ENCODE measurements at regions not wholly inside any gene's neighbourhood (a gene's known extent, or its start where the extent isn't known, plus 50 kb on each side); places are given as distances from the start of the nearest gene placed in this dataset.

DNA sequence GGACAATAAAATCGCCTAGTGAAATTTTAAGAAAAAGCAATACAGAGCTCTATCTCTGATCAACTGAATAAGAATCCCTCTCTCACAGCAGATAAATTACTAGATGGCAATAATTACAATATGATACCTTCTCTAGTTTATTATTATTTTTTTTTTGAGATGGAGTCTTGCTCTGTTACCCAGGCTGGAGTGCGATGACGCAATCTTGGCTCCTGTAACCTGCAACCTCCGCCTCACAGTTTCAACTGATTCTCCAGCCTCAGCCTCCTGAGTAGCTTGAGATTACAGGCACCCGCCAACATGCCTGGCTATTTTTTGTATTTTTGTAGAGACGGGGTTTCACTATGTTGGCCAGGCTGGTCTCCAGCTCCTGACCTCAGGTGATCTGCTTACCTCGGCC, 129.3 kb upstream of the PTCHD4 start:
- Histone ChIP-seq H3K27ac (replicated peaks) (no peak overlapping the region), H3K27me3 (ENCODE audit: insufficient read depth, poor library complexity, severe bottlenecking) (no peaks in the 10 kb centered on the region), H3K4me3 (replicated peaks; ENCODE audit: insufficient read depth, low read length) (no peak overlapping the region)
- no peak for DNase-seq (ENCODE audit: low read depth in 1 of 2, low spot score in 1 of 2)
- TF ChIP-seq GABPA (IDR thresholded peaks at IDR 0.05; ENCODE audit: low read depth) (no peak), POLR2AphosphoS5 (IDR thresholded peaks at IDR 0.05; ENCODE audit: low read depth) (no peak), SPI1 (IDR thresholded peaks at IDR 0.05; ENCODE audit: borderline replicate concordance, low read depth) (no peak)
- TF ChIP-seq, protein P1, sequence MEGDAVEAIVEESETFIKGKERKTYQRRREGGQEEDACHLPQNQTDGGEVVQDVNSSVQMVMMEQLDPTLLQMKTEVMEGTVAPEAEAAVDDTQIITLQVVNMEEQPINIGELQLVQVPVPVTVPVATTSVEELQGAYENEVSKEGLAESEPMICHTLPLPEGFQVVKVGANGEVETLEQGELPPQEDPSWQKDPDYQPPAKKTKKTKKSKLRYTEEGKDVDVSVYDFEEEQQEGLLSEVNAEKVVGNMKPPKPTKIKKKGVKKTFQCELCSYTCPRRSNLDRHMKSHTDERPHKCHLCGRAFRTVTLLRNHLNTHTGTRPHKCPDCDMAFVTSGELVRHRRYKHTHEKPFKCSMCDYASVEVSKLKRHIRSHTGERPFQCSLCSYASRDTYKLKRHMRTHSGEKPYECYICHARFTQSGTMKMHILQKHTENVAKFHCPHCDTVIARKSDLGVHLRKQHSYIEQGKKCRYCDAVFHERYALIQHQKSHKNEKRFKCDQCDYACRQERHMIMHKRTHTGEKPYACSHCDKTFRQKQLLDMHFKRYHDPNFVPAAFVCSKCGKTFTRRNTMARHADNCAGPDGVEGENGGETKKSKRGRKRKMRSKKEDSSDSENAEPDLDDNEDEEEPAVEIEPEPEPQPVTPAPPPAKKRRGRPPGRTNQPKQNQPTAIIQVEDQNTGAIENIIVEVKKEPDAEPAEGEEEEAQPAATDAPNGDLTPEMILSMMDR (IDR thresholded peaks at IDR 0.05; ENCODE audit: insufficient read depth, low read length), result no peak
- TF ChIP-seq, protein P2, sequence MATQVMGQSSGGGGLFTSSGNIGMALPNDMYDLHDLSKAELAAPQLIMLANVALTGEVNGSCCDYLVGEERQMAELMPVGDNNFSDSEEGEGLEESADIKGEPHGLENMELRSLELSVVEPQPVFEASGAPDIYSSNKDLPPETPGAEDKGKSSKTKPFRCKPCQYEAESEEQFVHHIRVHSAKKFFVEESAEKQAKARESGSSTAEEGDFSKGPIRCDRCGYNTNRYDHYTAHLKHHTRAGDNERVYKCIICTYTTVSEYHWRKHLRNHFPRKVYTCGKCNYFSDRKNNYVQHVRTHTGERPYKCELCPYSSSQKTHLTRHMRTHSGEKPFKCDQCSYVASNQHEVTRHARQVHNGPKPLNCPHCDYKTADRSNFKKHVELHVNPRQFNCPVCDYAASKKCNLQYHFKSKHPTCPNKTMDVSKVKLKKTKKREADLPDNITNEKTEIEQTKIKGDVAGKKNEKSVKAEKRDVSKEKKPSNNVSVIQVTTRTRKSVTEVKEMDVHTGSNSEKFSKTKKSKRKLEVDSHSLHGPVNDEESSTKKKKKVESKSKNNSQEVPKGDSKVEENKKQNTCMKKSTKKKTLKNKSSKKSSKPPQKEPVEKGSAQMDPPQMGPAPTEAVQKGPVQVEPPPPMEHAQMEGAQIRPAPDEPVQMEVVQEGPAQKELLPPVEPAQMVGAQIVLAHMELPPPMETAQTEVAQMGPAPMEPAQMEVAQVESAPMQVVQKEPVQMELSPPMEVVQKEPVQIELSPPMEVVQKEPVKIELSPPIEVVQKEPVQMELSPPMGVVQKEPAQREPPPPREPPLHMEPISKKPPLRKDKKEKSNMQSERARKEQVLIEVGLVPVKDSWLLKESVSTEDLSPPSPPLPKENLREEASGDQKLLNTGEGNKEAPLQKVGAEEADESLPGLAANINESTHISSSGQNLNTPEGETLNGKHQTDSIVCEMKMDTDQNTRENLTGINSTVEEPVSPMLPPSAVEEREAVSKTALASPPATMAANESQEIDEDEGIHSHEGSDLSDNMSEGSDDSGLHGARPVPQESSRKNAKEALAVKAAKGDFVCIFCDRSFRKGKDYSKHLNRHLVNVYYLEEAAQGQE (IDR thresholded peaks at IDR 0.05; ENCODE audit: insufficient replicate concordance, low read depth), result no peak

DNA sequence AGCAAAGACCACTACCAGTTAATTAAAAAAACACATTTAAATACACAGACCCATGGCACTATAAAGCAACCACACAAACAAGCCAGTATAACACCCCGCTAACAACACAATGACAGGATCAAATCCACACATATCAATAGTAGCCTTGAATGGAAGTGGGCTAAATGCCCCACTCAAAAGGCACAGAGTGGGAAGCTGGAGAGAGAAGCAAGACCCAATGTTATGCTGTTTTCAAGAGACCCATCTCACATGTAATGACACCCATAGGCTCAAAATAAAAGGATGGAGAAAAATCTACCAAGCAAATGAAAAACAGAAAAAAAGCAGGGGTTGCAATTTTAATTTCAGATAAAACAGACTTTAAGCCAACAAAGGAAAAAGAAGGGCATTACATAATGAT, 125.4 kb upstream of the PTCHD4 start:
- no peak for TF ChIP-seq SPI1 (IDR thresholded peaks at IDR 0.05; ENCODE audit: borderline replicate concordance, low read depth)
- no peak for TF ChIP-seq GABPA (IDR thresholded peaks at IDR 0.05; ENCODE audit: low read depth)
- TF ChIP-seq, protein P1 (IDR thresholded peaks at IDR 0.05; ENCODE audit: insufficient read depth, low read length), result no peak
- TF ChIP-seq POLR2AphosphoS5 (IDR thresholded peaks at IDR 0.05; ENCODE audit: low read depth), result no peak
- TF ChIP-seq, protein P2 (IDR thresholded peaks at IDR 0.05; ENCODE audit: insufficient replicate concordance, low read depth), result no peak
- no peak for DNase-seq (ENCODE audit: low read depth in 1 of 2, low spot score in 1 of 2)
- no peak overlapping the region for H3K4me3 ChIP-seq (replicated peaks; ENCODE audit: insufficient read depth, low read length)
- no peaks in the 10 kb centered on the region for H3K27me3 ChIP-seq (ENCODE audit: insufficient read depth, poor library complexity, severe bottlenecking)
- H3K27ac ChIP-seq (replicated peaks), result no peak overlapping the region

DNA sequence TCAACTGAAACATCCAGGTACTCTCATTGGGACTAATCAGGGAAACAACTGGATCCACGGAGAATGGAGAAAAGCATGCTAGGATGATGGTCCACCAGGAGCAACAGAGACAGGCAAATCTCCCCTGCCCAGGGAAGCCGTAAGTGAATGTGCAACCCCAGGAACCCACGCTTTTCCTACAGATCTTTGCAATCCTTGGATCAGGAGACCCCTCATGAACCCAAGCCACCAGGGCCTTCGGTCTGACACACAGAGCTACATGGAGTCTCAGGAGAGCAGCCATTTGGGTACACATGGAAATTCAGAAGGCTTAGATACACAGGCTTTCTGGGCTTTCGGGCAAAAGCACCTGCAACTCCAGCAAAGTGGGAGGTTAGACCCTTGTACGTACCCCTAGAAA, 122.1 kb upstream of the PTCHD4 start:
- TF ChIP-seq, protein P2 (IDR thresholded peaks at IDR 0.05; ENCODE audit: insufficient replicate concordance, low read depth), result no peak
- TF ChIP-seq GABPA (IDR thresholded peaks at IDR 0.05; ENCODE audit: low read depth), result no peak
- no peak for TF ChIP-seq POLR2AphosphoS5 (IDR thresholded peaks at IDR 0.05; ENCODE audit: low read depth)
- TF ChIP-seq SPI1 (IDR thresholded peaks at IDR 0.05; ENCODE audit: borderline replicate concordance, low read depth), result no peak
- TF ChIP-seq, protein P1 (IDR thresholded peaks at IDR 0.05; ENCODE audit: insufficient read depth, low read length), result no peak
- Histone ChIP-seq H3K27ac (replicated peaks) (no peak overlapping the region), H3K27me3 (ENCODE audit: insufficient read depth, poor library complexity, severe bottlenecking) (no peaks in the 10 kb centered on the region), H3K4me3 (replicated peaks; ENCODE audit: insufficient read depth, low read length) (no peak overlapping the region)
- no peak for DNase-seq (ENCODE audit: low read depth in 1 of 2, low spot score in 1 of 2)
